ENCODE measurements at regions not wholly inside any gene's neighbourhood (a gene's known extent, or its start where the extent isn't known, plus 50 kb on each side); places are given as distances from the start of the nearest gene placed in this dataset.
"Not testable (repeated sequence)": the region's sequence is repeated elsewhere in the genome, so short reads cannot be mapped to it uniquely, and the experiment has no call there.

- DNase-seq (ENCODE audit: low read depth): no peak
- no peak for TF ChIP-seq CTCF (IDR thresholded peaks at IDR 0.05; ENCODE audit: insufficient read depth, low read length)
- H3K4me3 ChIP-seq (ENCODE audit: low read depth, low read length): no peak overlapping the region
Observed at GRCh38 chr11:130533871-130534270, 85.4 kb downstream of the ADAMTS15 start.

GRCh38 chr11:130534551-130534950, 86.1 kb downstream of the ADAMTS15 start:
- no peak for TF ChIP-seq CTCF (IDR thresholded peaks at IDR 0.05; ENCODE audit: insufficient read depth, low read length)

GRCh38 chr11:130535520-130535919, 87.1 kb downstream of the ADAMTS15 start:
- H3K4me3 ChIP-seq (ENCODE audit: low read depth, low read length): no peak overlapping the region
- no peak for TF ChIP-seq CTCF (IDR thresholded peaks at IDR 0.05; ENCODE audit: insufficient read depth, low read length)
- no peak for DNase-seq (ENCODE audit: low read depth)

More at GRCh38 chr11:130534551-130534950, 86.1 kb downstream of the ADAMTS15 start:
- H3K4me3 ChIP-seq (ENCODE audit: low read depth, low read length): no peak overlapping the region
- no peak for DNase-seq (ENCODE audit: low read depth)

GRCh38 chr11:130536106-130537040, 87.9 kb downstream of the ADAMTS15 start:
- H3K4me3 ChIP-seq (ENCODE audit: low read depth, low read length): no peak overlapping the region
- DNase-seq (ENCODE audit: low read depth): peak; percentile 87
- no peak for TF ChIP-seq CTCF (IDR thresholded peaks at IDR 0.05; ENCODE audit: insufficient read depth, low read length)

GRCh38 chr11:130539680-130540079, 91.2 kb downstream of the ADAMTS15 start:
- peak; percentile 64 for DNase-seq (ENCODE audit: low read depth)
- not testable (repeated sequence) for H3K4me3 ChIP-seq (ENCODE audit: low read depth, low read length)

- TF ChIP-seq CTCF (IDR thresholded peaks at IDR 0.05; ENCODE audit: insufficient read depth, low read length): no peak
- no peak overlapping the region for H3K4me3 ChIP-seq (ENCODE audit: low read depth, low read length)
- DNase-seq (ENCODE audit: low read depth): no peak
Observed at GRCh38 chr11:130544266-130544665, 95.8 kb downstream of the ADAMTS15 start.

GRCh38 chr11:130545449-130546072, 97.1 kb downstream of the ADAMTS15 start:
- H3K4me3 ChIP-seq (ENCODE audit: low read depth, low read length): no peak overlapping the region
- peak; percentile 27 for DNase-seq (ENCODE audit: low read depth)
- no peak for TF ChIP-seq CTCF (IDR thresholded peaks at IDR 0.05; ENCODE audit: insufficient read depth, low read length)
